ENCODE measurements at regions not wholly inside any gene's neighbourhood (a gene's known extent, or its start where the extent isn't known, plus 50 kb on each side); places are given as distances from the start of the nearest gene placed in this dataset.
"Not testable (repeated sequence)": the region's sequence is repeated elsewhere in the genome, so short reads cannot be mapped to it uniquely, and the experiment has no call there.

GRCh38 chr12:67891596-67891995 is 97.7 kb upstream of the IFNG-AS1 start:
- POLR2A ChIA-PET = no interaction called here
- ATAC-seq (ENCODE audit: low read depth) (no peak), DNase-seq (no peak)
- H3K4me3 Mint-ChIP-seq = no peak overlapping the region
- no peak overlapping the region for H3K27ac Mint-ChIP-seq
- H3K36me3 Mint-ChIP-seq = no peaks in the 10 kb centered on the region
- H3K9me3 Mint-ChIP-seq = no peaks in the 10 kb centered on the region
- H3K4me1 Mint-ChIP-seq = peaks cover 13% of the 10 kb centered on the region
- no peaks in the 10 kb centered on the region for H3K27me3 Mint-ChIP-seq

- POLR2A ChIA-PET = no interaction called here
These were observed 96.8 kb upstream of the IFNG-AS1 start for GRCh38 chr12:67892259-67893021.

GRCh38 chr12:67893022-67893580 is 96.1 kb upstream of the IFNG-AS1 start:
- Mint-ChIP-seq H3K4me1 (peaks cover 13% of the 10 kb centered on the region), H3K27ac (no peak overlapping the region), H3K27me3 (no peaks in the 10 kb centered on the region), H3K36me3 (no peaks in the 10 kb centered on the region), H3K9me3 (no peaks in the 10 kb centered on the region), H3K4me3 (no peak overlapping the region)
- DNase-seq = no peak
- no peak for ATAC-seq (ENCODE audit: low read depth)
- POLR2A ChIA-PET = no interaction called here

More at GRCh38 chr12:67892259-67893021, 96.8 kb upstream of the IFNG-AS1 start:
- Mint-ChIP-seq H3K27me3 (no peaks in the 10 kb centered on the region), H3K9me3 (no peaks in the 10 kb centered on the region), H3K4me3 (no peak overlapping the region), H3K27ac (no peak overlapping the region), H3K36me3 (no peaks in the 10 kb centered on the region), H3K4me1 (peaks cover 13% of the 10 kb centered on the region)
- ATAC-seq (ENCODE audit: low read depth) (no peak), DNase-seq (no peak)

GRCh38 chr12:67900418-67900817 is 88.8 kb upstream of the IFNG-AS1 start:
- H3K27ac Mint-ChIP-seq; H3K36me3 Mint-ChIP-seq; ATAC-seq (ENCODE audit: low read depth); H3K9me3 Mint-ChIP-seq; POLR2A ChIA-PET; H3K4me3 Mint-ChIP-seq; H3K27me3 Mint-ChIP-seq; H3K4me1 Mint-ChIP-seq; DNase-seq: not testable (repeated sequence)

- Mint-ChIP-seq H3K4me1 (no peaks in the 10 kb centered on the region), H3K27ac (no peak overlapping the region), H3K9me3 (peaks cover 1% of the 10 kb centered on the region), H3K36me3 (no peaks in the 10 kb centered on the region), H3K4me3 (no peak overlapping the region), H3K27me3 (peaks cover 2% of the 10 kb centered on the region)
- POLR2A ChIA-PET = no interaction called here
- ATAC-seq (ENCODE audit: low read depth) (no peak), DNase-seq (no peak)
These were observed 80.1 kb upstream of the IFNG-AS1 start for GRCh38 chr12:67909091-67909531.

- Mint-ChIP-seq H3K4me1 (no peaks in the 10 kb centered on the region), H3K27me3 (peaks cover 2% of the 10 kb centered on the region), H3K27ac (no peak overlapping the region), H3K9me3 (peaks cover 1% of the 10 kb centered on the region), H3K4me3 (no peak overlapping the region), H3K36me3 (no peaks in the 10 kb centered on the region)
- no peak for DNase-seq
- POLR2A ChIA-PET = no interaction called here
- ATAC-seq (ENCODE audit: low read depth) = no peak
These were observed 79.6 kb upstream of the IFNG-AS1 start for GRCh38 chr12:67909681-67910080.

GRCh38 chr12:67910360-67911274 is 78.6 kb upstream of the IFNG-AS1 start:
- H3K27me3 Mint-ChIP-seq = peaks cover 2% of the 10 kb centered on the region
- H3K27ac Mint-ChIP-seq = no peak overlapping the region
- no peak for DNase-seq
- H3K9me3 Mint-ChIP-seq = peaks cover 1% of the 10 kb centered on the region
- no peaks in the 10 kb centered on the region for H3K36me3 Mint-ChIP-seq
- no peaks in the 10 kb centered on the region for H3K4me1 Mint-ChIP-seq
- no peak overlapping the region for H3K4me3 Mint-ChIP-seq
- POLR2A ChIA-PET = no interaction called here
- ATAC-seq (ENCODE audit: low read depth) = no peak

- Mint-ChIP-seq H3K9me3 (peaks cover 1% of the 10 kb centered on the region), H3K4me3 (no peak overlapping the region), H3K27me3 (peaks cover 2% of the 10 kb centered on the region), H3K4me1 (no peaks in the 10 kb centered on the region), H3K27ac (no peak overlapping the region), H3K36me3 (no peaks in the 10 kb centered on the region)
- DNase-seq (no peak), ATAC-seq (ENCODE audit: low read depth) (no peak)
- POLR2A ChIA-PET = no interaction called here
These were observed 78.0 kb upstream of the IFNG-AS1 start for GRCh38 chr12:67911275-67911600.

GRCh38 chr12:67911789-67912188 is 77.5 kb upstream of the IFNG-AS1 start:
- Mint-ChIP-seq H3K27ac (no peak overlapping the region), H3K27me3 (peaks cover 2% of the 10 kb centered on the region), H3K36me3 (no peaks in the 10 kb centered on the region), H3K4me1 (no peaks in the 10 kb centered on the region), H3K9me3 (peaks cover 1% of the 10 kb centered on the region), H3K4me3 (no peak overlapping the region)
- DNase-seq = no peak
- no peak for ATAC-seq (ENCODE audit: low read depth)
- POLR2A ChIA-PET = no interaction called here

GRCh38 chr12:67915335-67915851 is 73.9 kb upstream of the IFNG-AS1 start:
- no peak overlapping the region for H3K4me3 Mint-ChIP-seq
- DNase-seq (no peak), ATAC-seq (ENCODE audit: low read depth) (no peak)
- H3K4me1 Mint-ChIP-seq = no peaks in the 10 kb centered on the region
- H3K27me3 Mint-ChIP-seq = peaks cover 2% of the 10 kb centered on the region
- no peaks in the 10 kb centered on the region for H3K9me3 Mint-ChIP-seq
- no peak overlapping the region for H3K27ac Mint-ChIP-seq
- H3K36me3 Mint-ChIP-seq = no peaks in the 10 kb centered on the region
- POLR2A ChIA-PET = no interaction called here

GRCh38 chr12:67916266-67916970 is 72.8 kb upstream of the IFNG-AS1 start:
- Mint-ChIP-seq H3K4me1 (no peaks in the 10 kb centered on the region), H3K9me3 (no peaks in the 10 kb centered on the region), H3K27me3 (peaks cover 2% of the 10 kb centered on the region), H3K36me3 (no peaks in the 10 kb centered on the region), H3K27ac (no peak overlapping the region), H3K4me3 (no peak overlapping the region)
- POLR2A ChIA-PET = no interaction called here
- DNase-seq (no peak), ATAC-seq (ENCODE audit: low read depth) (no peak)

GRCh38 chr12:67917811-67918210 is 71.4 kb upstream of the IFNG-AS1 start:
- POLR2A ChIA-PET = no interaction called here
- ATAC-seq (ENCODE audit: low read depth) (no peak), DNase-seq (no peak)
- Mint-ChIP-seq H3K27me3 (peaks cover 2% of the 10 kb centered on the region), H3K4me3 (no peak overlapping the region), H3K9me3 (no peaks in the 10 kb centered on the region), H3K4me1 (no peaks in the 10 kb centered on the region), H3K27ac (no peak overlapping the region), H3K36me3 (no peaks in the 10 kb centered on the region)

- H3K36me3 Mint-ChIP-seq = no peaks in the 10 kb centered on the region
- ATAC-seq (ENCODE audit: low read depth) (no peak), DNase-seq (no peak)
- POLR2A ChIA-PET = no interaction called here
- H3K4me1 Mint-ChIP-seq = no peaks in the 10 kb centered on the region
- H3K27ac Mint-ChIP-seq = no peak overlapping the region
- peaks cover 2% of the 10 kb centered on the region for H3K27me3 Mint-ChIP-seq
- no peak overlapping the region for H3K4me3 Mint-ChIP-seq
- H3K9me3 Mint-ChIP-seq = no peaks in the 10 kb centered on the region
These were observed 70.8 kb upstream of the IFNG-AS1 start for GRCh38 chr12:67918441-67918840.

Measured in activated naive CD8-positive, alpha-beta T cell treated with anti-CD3 and anti-CD28 coated beads, Interleukin-2, amount 10 ng/mL, durations not matched to agents 7 days and 5 days (primary cell).